Suprapubic skin (tissue), 4 donors: ENCODE measurements at regions not wholly inside any gene's neighbourhood (a gene's known extent, or its start where the extent isn't known, plus 50 kb on each side); places are given as distances from the start of the nearest gene placed in this dataset.

Source experiments
- DNase-seq, 2 donors: peaks; one replicate each; pipeline ENCODE4 v3.0.0-alpha.2; 2019; ENCODE audit warnings: low spot score in 2 of 2
- H3K27ac ChIP-seq: fragments of 200-600 bp; sonication (generic); one replicate; pipeline ENCODE4 v1.5.1; 2019
- H3K27me3 ChIP-seq: fragments of 200-600 bp; sonication (generic); one replicate; pipeline ENCODE4 v1.5.1; 2019
- H3K36me3 ChIP-seq: fragments of 200-600 bp; sonication (generic); one replicate; pipeline ENCODE4 v1.5.1; 2019
- H3K4me1 ChIP-seq: fragments of 200-600 bp; sonication (generic); one replicate; pipeline ENCODE4 v1.5.1; 2019
- H3K4me3 ChIP-seq: fragments of 200-600 bp; sonication (generic); one replicate; pipeline ENCODE4 v1.5.1; 2019; ENCODE audit warnings: mild to moderate bottlenecking
- H3K9me3 ChIP-seq: fragments of 200-600 bp; sonication (generic); one replicate; pipeline ENCODE4 v1.5.1; 2019
- CTCF ChIP-seq, 2 donors: fragments of 200-600 bp in 1 of 2; fragments of 450-650 bp in 1 of 2; sonication (generic) in 1 of 2; IDR thresholded peaks; one replicate each; pipeline ENCODE4 v1.5.1; 2016 to 2019; ENCODE audit warnings: antibody characterized with exemption in 2 of 2, mild to moderate bottlenecking in 1 of 2, moderate library complexity in 1 of 2
- EP300 ChIP-seq: sonication (generic); formaldehyde crosslinking; IDR thresholded peaks from one replicate; pipeline ENCODE4 v1.6.1; 2017; ENCODE audit warnings: antibody characterized with exemption
- POLR2A ChIP-seq, 2 donors: fragments of 450-650 bp; IDR thresholded peaks; one replicate each; pipeline ENCODE4 v1.6.1; 2017; ENCODE audit warnings: antibody characterized with exemption in 2 of 2, mild to moderate bottlenecking in 2 of 2, moderate library complexity in 2 of 2
- POLR2AphosphoS5 ChIP-seq, 3 donors: sonication (generic); formaldehyde crosslinking; IDR thresholded peaks; one replicate each; pipeline ENCODE4 v1.6.1; 2017; ENCODE audit warnings: antibody characterized with exemption in 3 of 3
- WGBS: methylation state at CpG from one replicate; pipeline ENCODE4 v1.1.5; 2018; 5-methylcytosine and 5-hydroxymethylcytosine counted together

- no peak overlapping the region for H3K4me3 ChIP-seq
- TF ChIP-seq POLR2A (IDR thresholded peaks at IDR 0.05) = no peak
- TF ChIP-seq EP300 = no peak
- TF ChIP-seq POLR2AphosphoS5 (IDR thresholded peaks at IDR 0.05) = no peak
- TF ChIP-seq CTCF (IDR thresholded peaks at IDR 0.05) = no peak
- no peaks in the 10 kb centered on the region for H3K9me3 ChIP-seq
- H3K27me3 ChIP-seq = no peaks in the 10 kb centered on the region
- DNase-seq = no peak
- no peaks in the 10 kb centered on the region for H3K36me3 ChIP-seq
- 92% methylated on average over 6 of the region's 6 CpGs for WGBS
- H3K4me1 ChIP-seq = no peaks in the 10 kb centered on the region
- H3K27ac ChIP-seq = no peak overlapping the region
Observed at GRCh38 chr2:34261701-34262100, 662.6 kb upstream of the FAM98A start.

- WGBS = 78% methylated on average over 2 of the region's 2 CpGs
- DNase-seq = no peak
- TF ChIP-seq CTCF (IDR thresholded peaks at IDR 0.05) = no peak
- no peak for TF ChIP-seq EP300
- TF ChIP-seq POLR2AphosphoS5 (IDR thresholded peaks at IDR 0.05) = no peak
- no peak for TF ChIP-seq POLR2A (IDR thresholded peaks at IDR 0.05)
Observed at GRCh38 chr2:34254272-34254878, 655.3 kb upstream of the FAM98A start.

GRCh38 chr2:34252111-34252510 is 653.0 kb upstream of the FAM98A start:
- H3K9me3 ChIP-seq = no peaks in the 10 kb centered on the region
- no peaks in the 10 kb centered on the region for H3K36me3 ChIP-seq
- H3K27ac ChIP-seq = no peak overlapping the region
- no peaks in the 10 kb centered on the region for H3K27me3 ChIP-seq
- TF ChIP-seq EP300 (no peak), POLR2A (IDR thresholded peaks at IDR 0.05) (no peak), CTCF (IDR thresholded peaks at IDR 0.05) (no peak), POLR2AphosphoS5 (IDR thresholded peaks at IDR 0.05) (no peak)
- H3K4me3 ChIP-seq = no peak overlapping the region
- 50% methylated on average over 3 of the region's 3 CpGs for WGBS
- no peak for DNase-seq
- no peaks in the 10 kb centered on the region for H3K4me1 ChIP-seq

More at GRCh38 chr2:34254272-34254878, 655.3 kb upstream of the FAM98A start:
- H3K4me3 ChIP-seq = no peak overlapping the region
- H3K27me3 ChIP-seq = no peaks in the 10 kb centered on the region
- no peak overlapping the region for H3K27ac ChIP-seq
- no peaks in the 10 kb centered on the region for H3K36me3 ChIP-seq
- H3K4me1 ChIP-seq = no peaks in the 10 kb centered on the region
- H3K9me3 ChIP-seq = no peaks in the 10 kb centered on the region

- no peak for TF ChIP-seq EP300
- no peak for TF ChIP-seq POLR2AphosphoS5 (IDR thresholded peaks at IDR 0.05)
- no peak for TF ChIP-seq POLR2A (IDR thresholded peaks at IDR 0.05)
- TF ChIP-seq CTCF (IDR thresholded peaks at IDR 0.05) = no peak
- H3K36me3 ChIP-seq = no peaks in the 10 kb centered on the region
- H3K27ac ChIP-seq = no peak overlapping the region
- no peak overlapping the region for H3K4me3 ChIP-seq
- DNase-seq = no peak
- no peaks in the 10 kb centered on the region for H3K27me3 ChIP-seq
- H3K4me1 ChIP-seq = no peaks in the 10 kb centered on the region
- H3K9me3 ChIP-seq = no peaks in the 10 kb centered on the region
Observed at GRCh38 chr2:34251578-34251977, 652.5 kb upstream of the FAM98A start.

GRCh38 chr2:34244195-34244594 is 645.1 kb upstream of the FAM98A start:
- Histone ChIP-seq H3K36me3 (no peaks in the 10 kb centered on the region), H3K27ac (no peak overlapping the region), H3K9me3 (no peaks in the 10 kb centered on the region), H3K27me3 (no peaks in the 10 kb centered on the region), H3K4me1 (no peaks in the 10 kb centered on the region), H3K4me3 (no peak overlapping the region)
- no peak for DNase-seq
- WGBS = 85% methylated on average over 3 of the region's 3 CpGs
- TF ChIP-seq CTCF (IDR thresholded peaks at IDR 0.05) (no peak), POLR2AphosphoS5 (IDR thresholded peaks at IDR 0.05) (no peak), EP300 (no peak), POLR2A (IDR thresholded peaks at IDR 0.05) (no peak)
